HL-60 (cell line): ENCODE measurements at regions not wholly inside any gene's neighbourhood (a gene's known extent, or its start where the extent isn't known, plus 50 kb on each side); places are given as distances from the start of the nearest gene placed in this dataset.

ENCODE experiments used
- DNase-seq, 2 experiments: peaks; one replicate each; pipeline ENCODE4 v3.0.0-alpha.2; 2010 to 2020; ENCODE audit warnings: low read depth in 1 of 2, low spot score in 1 of 2
- H3K27ac ChIP-seq: fragments of 250-450 bp; sonication (Bioruptor Pico); replicated peaks from 2 replicates; pipeline ENCODE4 v1.5.1; 2020; ENCODE audit warnings: mild to moderate bottlenecking, moderate library complexity
- H3K27me3 ChIP-seq: fragments of 250-450 bp; sonication (Bioruptor Pico); 2 replicates; pipeline ENCODE4 v1.5.1; 2021; ENCODE audit warnings: mild to moderate bottlenecking, moderate library complexity; ENCODE audit not compliant: insufficient read depth, poor library complexity, severe bottlenecking
- H3K4me3 ChIP-seq: replicated peaks from 2 replicates; pipeline ENCODE4 v1.5.1; 2011; ENCODE audit warnings: mild to moderate bottlenecking, control low read depth, low read length; ENCODE audit not compliant: insufficient read depth
- GABPA ChIP-seq: IDR thresholded peaks from 2 replicates; pipeline ENCODE4 v1.6.1; 2012; ENCODE audit warnings: low read depth
- POLR2AphosphoS5 ChIP-seq: IDR thresholded peaks from 2 replicates; pipeline ENCODE4 v1.6.1; 2012; ENCODE audit warnings: low read depth
- SPI1 ChIP-seq: IDR thresholded peaks from 2 replicates; pipeline ENCODE4 v1.6.1; 2012; ENCODE audit warnings: low read depth, mild to moderate bottlenecking, borderline replicate concordance
- TF ChIP-seq, protein P1 (sequence below): IDR thresholded peaks from 2 replicates; pipeline ENCODE4 v1.6.1; 2012; ENCODE audit warnings: low read depth; ENCODE audit not compliant: insufficient replicate concordance
- TF ChIP-seq, protein P2 (sequence below): IDR thresholded peaks from one replicate; pipeline ENCODE4 v1.5.1; 2011; ENCODE audit warnings: low read length, control low read depth, inconsistent platforms; ENCODE audit not compliant: insufficient read depth

DNA sequence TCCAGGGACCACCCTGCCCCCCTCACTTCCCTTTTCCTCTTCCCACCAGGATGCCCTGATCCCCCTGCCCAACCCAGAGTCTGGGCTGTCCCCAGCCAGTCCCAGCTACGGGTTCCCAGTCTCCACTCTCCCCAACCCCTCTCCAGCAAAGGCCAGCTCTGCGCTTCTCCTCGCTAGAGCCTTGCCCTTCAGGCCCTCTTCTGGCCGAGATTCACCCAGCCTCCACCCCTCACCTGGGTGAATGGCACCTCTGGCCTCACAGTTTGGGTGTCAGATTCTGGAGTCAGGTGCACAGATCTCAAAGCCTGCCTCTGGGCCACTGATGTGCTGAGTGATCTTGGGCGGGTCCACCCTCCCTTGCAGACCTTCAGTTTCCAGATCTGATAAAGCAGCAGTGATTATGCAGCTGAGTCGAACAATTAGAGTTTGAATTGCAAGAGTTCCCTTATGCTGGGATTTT, 185.6 kb upstream of the TNRC6C start:
- DNase-seq, result no peak
- Histone ChIP-seq H3K27me3 (peaks cover 3% of the 10 kb centered on the region), H3K4me3 (no peak overlapping the region), H3K27ac (no peak overlapping the region)
- TF ChIP-seq, protein P1, sequence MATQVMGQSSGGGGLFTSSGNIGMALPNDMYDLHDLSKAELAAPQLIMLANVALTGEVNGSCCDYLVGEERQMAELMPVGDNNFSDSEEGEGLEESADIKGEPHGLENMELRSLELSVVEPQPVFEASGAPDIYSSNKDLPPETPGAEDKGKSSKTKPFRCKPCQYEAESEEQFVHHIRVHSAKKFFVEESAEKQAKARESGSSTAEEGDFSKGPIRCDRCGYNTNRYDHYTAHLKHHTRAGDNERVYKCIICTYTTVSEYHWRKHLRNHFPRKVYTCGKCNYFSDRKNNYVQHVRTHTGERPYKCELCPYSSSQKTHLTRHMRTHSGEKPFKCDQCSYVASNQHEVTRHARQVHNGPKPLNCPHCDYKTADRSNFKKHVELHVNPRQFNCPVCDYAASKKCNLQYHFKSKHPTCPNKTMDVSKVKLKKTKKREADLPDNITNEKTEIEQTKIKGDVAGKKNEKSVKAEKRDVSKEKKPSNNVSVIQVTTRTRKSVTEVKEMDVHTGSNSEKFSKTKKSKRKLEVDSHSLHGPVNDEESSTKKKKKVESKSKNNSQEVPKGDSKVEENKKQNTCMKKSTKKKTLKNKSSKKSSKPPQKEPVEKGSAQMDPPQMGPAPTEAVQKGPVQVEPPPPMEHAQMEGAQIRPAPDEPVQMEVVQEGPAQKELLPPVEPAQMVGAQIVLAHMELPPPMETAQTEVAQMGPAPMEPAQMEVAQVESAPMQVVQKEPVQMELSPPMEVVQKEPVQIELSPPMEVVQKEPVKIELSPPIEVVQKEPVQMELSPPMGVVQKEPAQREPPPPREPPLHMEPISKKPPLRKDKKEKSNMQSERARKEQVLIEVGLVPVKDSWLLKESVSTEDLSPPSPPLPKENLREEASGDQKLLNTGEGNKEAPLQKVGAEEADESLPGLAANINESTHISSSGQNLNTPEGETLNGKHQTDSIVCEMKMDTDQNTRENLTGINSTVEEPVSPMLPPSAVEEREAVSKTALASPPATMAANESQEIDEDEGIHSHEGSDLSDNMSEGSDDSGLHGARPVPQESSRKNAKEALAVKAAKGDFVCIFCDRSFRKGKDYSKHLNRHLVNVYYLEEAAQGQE, result no peak
- TF ChIP-seq POLR2AphosphoS5, result no peak
- TF ChIP-seq, protein P2, sequence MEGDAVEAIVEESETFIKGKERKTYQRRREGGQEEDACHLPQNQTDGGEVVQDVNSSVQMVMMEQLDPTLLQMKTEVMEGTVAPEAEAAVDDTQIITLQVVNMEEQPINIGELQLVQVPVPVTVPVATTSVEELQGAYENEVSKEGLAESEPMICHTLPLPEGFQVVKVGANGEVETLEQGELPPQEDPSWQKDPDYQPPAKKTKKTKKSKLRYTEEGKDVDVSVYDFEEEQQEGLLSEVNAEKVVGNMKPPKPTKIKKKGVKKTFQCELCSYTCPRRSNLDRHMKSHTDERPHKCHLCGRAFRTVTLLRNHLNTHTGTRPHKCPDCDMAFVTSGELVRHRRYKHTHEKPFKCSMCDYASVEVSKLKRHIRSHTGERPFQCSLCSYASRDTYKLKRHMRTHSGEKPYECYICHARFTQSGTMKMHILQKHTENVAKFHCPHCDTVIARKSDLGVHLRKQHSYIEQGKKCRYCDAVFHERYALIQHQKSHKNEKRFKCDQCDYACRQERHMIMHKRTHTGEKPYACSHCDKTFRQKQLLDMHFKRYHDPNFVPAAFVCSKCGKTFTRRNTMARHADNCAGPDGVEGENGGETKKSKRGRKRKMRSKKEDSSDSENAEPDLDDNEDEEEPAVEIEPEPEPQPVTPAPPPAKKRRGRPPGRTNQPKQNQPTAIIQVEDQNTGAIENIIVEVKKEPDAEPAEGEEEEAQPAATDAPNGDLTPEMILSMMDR, result no peak

DNA sequence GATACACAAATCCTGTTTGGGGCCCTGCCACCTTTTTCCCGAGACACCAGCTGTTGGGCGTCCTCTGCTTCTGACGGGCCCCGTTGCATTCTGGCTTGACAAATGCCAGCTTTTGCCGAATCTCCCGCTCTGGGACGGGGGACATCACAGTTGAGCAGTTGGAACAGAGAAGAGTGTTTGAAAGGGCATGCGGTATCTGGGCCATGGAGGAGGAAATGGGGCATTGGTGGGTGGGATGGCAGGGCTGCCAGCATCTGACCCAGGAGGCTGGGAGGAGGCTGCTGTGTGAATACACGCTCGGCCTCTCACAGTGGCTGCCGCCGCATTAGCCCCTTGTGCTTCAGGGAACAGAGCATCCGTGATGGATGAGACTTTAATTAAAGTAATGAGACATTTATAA, 184.3 kb upstream of the TNRC6C start:
- Histone ChIP-seq H3K4me3 (no peak overlapping the region), H3K27me3 (no peaks in the 10 kb centered on the region), H3K27ac (no peak overlapping the region)
- DNase-seq, result no peak
- TF ChIP-seq GABPA, result no peak

DNA sequence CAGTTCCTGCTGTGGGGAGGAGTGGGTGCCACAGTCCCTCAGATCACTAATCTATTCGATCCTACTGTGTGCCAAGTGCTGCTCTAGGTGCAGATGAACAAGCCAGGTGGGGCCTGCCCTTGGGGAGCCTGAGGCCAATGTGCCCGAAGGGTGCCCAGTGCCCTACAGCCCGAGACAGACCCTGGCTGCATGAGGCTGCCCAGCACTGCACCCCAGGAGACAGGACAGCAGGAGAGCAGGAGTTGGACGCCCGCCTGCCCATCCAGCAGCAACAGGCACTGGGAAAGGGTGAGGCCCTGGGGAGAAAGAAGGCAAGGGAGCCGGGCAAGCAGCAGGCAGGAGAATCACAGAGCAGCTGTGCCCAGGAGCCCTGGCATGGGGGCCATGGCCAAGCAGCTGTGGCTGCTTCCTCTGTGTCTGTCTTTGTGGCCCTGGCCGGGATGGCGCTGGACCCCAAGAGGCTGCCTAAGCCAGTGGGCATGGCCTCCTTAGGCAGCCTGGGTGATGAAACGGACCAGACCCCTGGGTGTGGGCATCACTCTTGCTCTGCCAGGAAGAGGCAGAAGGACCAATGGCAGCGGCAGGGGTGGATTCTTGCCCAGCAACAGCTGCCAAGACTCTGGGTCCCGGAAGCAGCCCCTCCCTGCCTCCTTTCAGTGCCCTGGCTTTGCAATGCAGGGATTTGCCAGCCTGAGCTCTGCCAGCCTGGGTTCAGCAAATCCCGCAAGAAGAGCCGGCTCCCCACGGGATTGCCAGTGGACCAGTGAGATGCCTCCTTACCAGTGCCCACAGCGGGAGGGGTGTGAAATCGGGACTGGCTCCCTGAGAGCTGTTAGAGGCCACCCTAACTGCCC, 179.6 kb upstream of the TNRC6C start:
- DNase-seq, result no peak

More for the DNA sequence above, 179.6 kb upstream of the TNRC6C start:
- Histone ChIP-seq H3K27ac (no peak overlapping the region), H3K4me3 (no peak overlapping the region), H3K27me3 (no peaks in the 10 kb centered on the region)
- TF ChIP-seq SPI1 (no peak), POLR2AphosphoS5 (no peak), GABPA (no peak)
- TF ChIP-seq, protein P2, result no peak
- TF ChIP-seq, protein P1, result no peak
